ENCODE measurements at regions not wholly inside any gene's neighbourhood (a gene's known extent, or its start where the extent isn't known, plus 50 kb on each side); places are given as distances from the start of the nearest gene placed in this dataset.

GRCh38 chr15:55015093-55015445 is 181.7 kb downstream of the RSL24D1 start:
- H3K4me3 ChIP-seq (ENCODE audit: low read length), result no peak overlapping the region
- H3K9me3 ChIP-seq (ENCODE audit: low read length), result no peaks in the 10 kb centered on the region
- no peak for TF ChIP-seq EZH2 (IDR thresholded peaks at IDR 0.05; ENCODE audit: low read length, unreplicated experiment)
- TF ChIP-seq CTCF (conservative IDR thresholded peaks at IDR 0.05; ENCODE audit: low read depth, low read length), result no peak
- TF ChIP-seq EZH2phosphoT487 (IDR thresholded peaks at IDR 0.05; ENCODE audit: borderline replicate concordance, low read length), result no peak
- no peak overlapping the region for H3K9ac ChIP-seq (ENCODE audit: low read length)
- H3K4me2 ChIP-seq (ENCODE audit: low read length), result no peak overlapping the region
- H2AFZ ChIP-seq (ENCODE audit: low read length), result no peak overlapping the region
- no peaks in the 10 kb centered on the region for H3K79me2 ChIP-seq (ENCODE audit: low read length)
- H3K27me3 ChIP-seq (ENCODE audit: low read length), result peaks cover 48% of the 10 kb centered on the region
- ChIA-PET CTCF (no interaction called here), POLR2A (ENCODE audit: unreplicated experiment) (no interaction called here)
- intact Hi-C loops (cut with micrococcal nuclease), result no loop called here
- no peaks in the 10 kb centered on the region for H4K20me1 ChIP-seq (ENCODE audit: low read length)
- BruUV-seq (replicated peaks), result no TSS peak
- no peaks in the 10 kb centered on the region for H3K36me3 ChIP-seq (ENCODE audit: low read depth, low read length)
- no peaks in the 10 kb centered on the region for H3K4me1 ChIP-seq (ENCODE audit: insufficient read depth, low read length)
- no peaks in the 10 kb centered on the region for H3K9me2 ChIP-seq (replicated peaks; ENCODE audit: low read length)
- no peaks in the 10 kb centered on the region for H3F3A ChIP-seq (ENCODE audit: low read length, unreplicated experiment)
- no peak overlapping the region for H3K27ac ChIP-seq (ENCODE audit: low read length)
- no peak for ATAC-seq
- no peak for DNase-seq

- H3K4me3 ChIP-seq (ENCODE audit: low read length), result no peak overlapping the region
- H3K36me3 ChIP-seq (ENCODE audit: low read depth, low read length), result no peaks in the 10 kb centered on the region
- CTCF ChIA-PET, result no interaction called here
- H3F3A ChIP-seq (ENCODE audit: low read length, unreplicated experiment), result no peaks in the 10 kb centered on the region
- no peaks in the 10 kb centered on the region for H3K9me3 ChIP-seq (ENCODE audit: low read length)
- no TSS peak for BruUV-seq (replicated peaks)
- H3K4me1 ChIP-seq (ENCODE audit: insufficient read depth, low read length), result no peaks in the 10 kb centered on the region
- no peak for DNase-seq
- no peak for ATAC-seq
- no peaks in the 10 kb centered on the region for H4K20me1 ChIP-seq (ENCODE audit: low read length)
- H2AFZ ChIP-seq (ENCODE audit: low read length), result no peak overlapping the region
- TF ChIP-seq EZH2 (IDR thresholded peaks at IDR 0.05; ENCODE audit: low read length, unreplicated experiment), result no peak
- TF ChIP-seq EZH2phosphoT487 (IDR thresholded peaks at IDR 0.05; ENCODE audit: borderline replicate concordance, low read length), result no peak
- TF ChIP-seq CTCF (conservative IDR thresholded peaks at IDR 0.05; ENCODE audit: low read depth, low read length), result no peak
- no peak overlapping the region for H3K27ac ChIP-seq (ENCODE audit: low read length)
- intact Hi-C loops (cut with micrococcal nuclease), result no loop called here
- no peaks in the 10 kb centered on the region for H3K9me2 ChIP-seq (replicated peaks; ENCODE audit: low read length)
- H3K27me3 ChIP-seq (ENCODE audit: low read length), result peaks cover 44% of the 10 kb centered on the region
- H3K79me2 ChIP-seq (ENCODE audit: low read length), result no peaks in the 10 kb centered on the region
- no peak overlapping the region for H3K9ac ChIP-seq (ENCODE audit: low read length)
- POLR2A ChIA-PET (ENCODE audit: unreplicated experiment), result no interaction called here
- H3K4me2 ChIP-seq (ENCODE audit: low read length), result no peak overlapping the region
Observed at GRCh38 chr15:55014391-55015092, 182.2 kb downstream of the RSL24D1 start.

GRCh38 chr15:55008421-55008820 is 188.3 kb downstream of the RSL24D1 start:
- H3K9ac ChIP-seq (ENCODE audit: low read length), result no peak overlapping the region
- DNase-seq (no peak), ATAC-seq (no peak)
- H3K36me3 ChIP-seq (ENCODE audit: low read depth, low read length), result no peaks in the 10 kb centered on the region
- ChIA-PET POLR2A (ENCODE audit: unreplicated experiment) (no interaction called here), CTCF (no interaction called here)
- no TSS peak for BruUV-seq (replicated peaks)
- no peak overlapping the region for H3K4me3 ChIP-seq (ENCODE audit: low read length)
- TF ChIP-seq EZH2 (IDR thresholded peaks at IDR 0.05; ENCODE audit: low read length, unreplicated experiment) (no peak), CTCF (conservative IDR thresholded peaks at IDR 0.05; ENCODE audit: low read depth, low read length) (no peak), EZH2phosphoT487 (IDR thresholded peaks at IDR 0.05; ENCODE audit: borderline replicate concordance, low read length) (no peak)
- H3K27ac ChIP-seq (ENCODE audit: low read length), result no peak overlapping the region
- H3K9me3 ChIP-seq (ENCODE audit: low read length), result no peaks in the 10 kb centered on the region
- H3K79me2 ChIP-seq (ENCODE audit: low read length), result no peaks in the 10 kb centered on the region
- no peaks in the 10 kb centered on the region for H3K9me2 ChIP-seq (replicated peaks; ENCODE audit: low read length)
- intact Hi-C loops (cut with micrococcal nuclease), result no loop called here
- H2AFZ ChIP-seq (ENCODE audit: low read length), result no peak overlapping the region
- H3K4me1 ChIP-seq (ENCODE audit: insufficient read depth, low read length), result no peaks in the 10 kb centered on the region
- H3K4me2 ChIP-seq (ENCODE audit: low read length), result no peak overlapping the region
- H3F3A ChIP-seq (ENCODE audit: low read length, unreplicated experiment), result no peaks in the 10 kb centered on the region
- peaks cover 18% of the 10 kb centered on the region for H3K27me3 ChIP-seq (ENCODE audit: low read length)
- no peaks in the 10 kb centered on the region for H4K20me1 ChIP-seq (ENCODE audit: low read length)
